SKM-1 (cell line): ENCODE measurements at regions not wholly inside any gene's neighbourhood (a gene's known extent, or its start where the extent isn't known, plus 50 kb on each side); places are given as distances from the start of the nearest gene placed in this dataset.
A peak's percentile ranks its signal among the peaks of the same experiment; 100 is the strongest.

Experiments
- DNase-seq: peaks from one replicate; lab custom pipeline; 2025; ENCODE audit not compliant: unreplicated experiment; lab: John Stamatoyannopoulos, UW

DNA sequence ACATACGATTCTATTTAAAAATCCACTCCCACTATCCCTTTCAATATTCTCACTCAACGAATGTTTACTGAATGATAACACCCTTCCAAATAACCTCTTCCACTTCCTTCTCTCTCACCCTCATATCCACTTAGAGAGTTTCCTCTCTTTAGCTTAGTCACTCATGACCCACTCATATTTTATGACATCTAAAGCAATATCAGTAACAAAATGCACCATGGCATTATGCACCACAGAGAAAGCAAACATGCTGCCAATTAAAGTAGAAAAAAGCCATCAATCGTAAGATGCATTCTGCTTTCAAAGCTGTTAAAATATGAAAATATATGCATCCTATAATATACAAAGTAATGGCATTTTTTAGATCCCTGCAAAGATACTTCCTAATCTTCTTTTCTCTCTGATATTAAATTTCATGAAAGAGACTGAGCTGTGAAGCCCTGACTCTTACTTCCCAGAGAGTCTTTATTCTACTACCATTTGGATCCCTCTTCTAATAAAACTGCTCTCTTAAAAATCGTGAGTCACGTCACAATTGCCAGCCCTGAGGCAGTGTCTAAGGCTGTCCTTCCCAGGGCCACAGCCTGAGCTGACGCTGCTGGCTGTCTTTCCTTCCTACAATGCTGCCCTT lies 283.0 kb upstream of the KLF6 start:
- DNase-seq: no peak

GRCh38 chr10:4067531-4067930 lies 282.5 kb upstream of the KLF6 start:
- DNase-seq: no peak

DNA sequence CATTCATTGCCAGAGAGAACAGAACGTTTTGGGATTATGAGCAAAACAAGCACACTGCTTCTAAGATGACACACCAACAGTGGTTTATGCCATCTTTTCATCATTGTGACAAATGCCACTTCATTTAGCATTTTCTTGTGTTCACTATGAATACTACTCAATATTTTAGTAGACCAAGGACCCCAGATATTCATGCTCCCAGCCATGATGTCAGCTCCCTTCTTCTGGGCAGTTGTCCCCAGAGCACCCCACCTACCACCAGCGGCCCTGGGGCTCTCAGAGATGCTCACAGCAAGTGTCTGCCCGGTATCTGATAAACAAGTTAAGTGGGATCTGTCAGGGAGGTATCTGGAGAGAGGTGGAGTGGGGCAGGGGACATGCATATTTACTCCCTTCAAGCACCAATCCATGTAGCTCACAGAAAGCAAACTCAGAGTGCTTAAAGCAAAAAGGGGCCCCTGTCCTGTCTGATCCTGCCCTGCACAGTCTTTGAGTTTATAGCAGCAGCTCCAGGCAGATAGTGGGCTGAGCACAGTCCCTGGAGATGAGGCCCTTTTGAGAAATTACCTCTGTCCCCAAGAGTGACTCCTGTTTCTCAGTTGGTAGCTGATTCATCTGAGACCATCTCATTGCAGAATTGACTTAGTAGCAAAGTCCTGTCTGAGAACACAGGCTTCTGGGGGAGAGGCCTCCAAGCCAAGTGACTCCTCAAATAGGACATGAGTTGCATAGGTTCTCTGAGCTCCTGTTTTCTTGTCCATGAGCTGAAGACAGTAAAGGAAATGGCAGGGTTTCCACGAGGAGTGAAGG lies 281.8 kb upstream of the KLF6 start:
- no peak for DNase-seq

DNA sequence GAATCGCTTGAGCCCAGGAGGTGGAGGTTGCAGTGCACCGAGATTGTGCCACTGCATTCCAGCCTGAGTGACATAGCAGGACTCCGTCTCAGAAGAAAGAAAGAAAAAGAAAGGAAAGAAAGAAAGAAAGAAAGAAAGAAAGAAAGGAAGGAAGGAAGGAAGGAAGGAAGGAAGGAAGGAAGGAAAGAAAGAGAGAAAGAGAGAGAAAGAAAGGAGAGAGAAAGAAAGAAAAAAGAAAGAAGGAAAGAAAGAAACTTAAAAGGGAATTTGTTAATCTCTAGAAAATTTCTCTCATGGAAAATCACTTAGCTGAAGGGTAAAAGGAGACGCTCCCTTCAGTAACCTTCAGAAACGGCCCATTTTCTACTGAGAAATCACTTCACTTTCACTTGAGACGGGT lies 279.5 kb upstream of the KLF6 start:
- DNase-seq: no peak

GRCh38 chr10:4063717-4064116 lies 278.7 kb upstream of the KLF6 start:
- DNase-seq: no peak

GRCh38 chr10:4062751-4063150 lies 277.7 kb upstream of the KLF6 start:
- DNase-seq: no peak

DNA sequence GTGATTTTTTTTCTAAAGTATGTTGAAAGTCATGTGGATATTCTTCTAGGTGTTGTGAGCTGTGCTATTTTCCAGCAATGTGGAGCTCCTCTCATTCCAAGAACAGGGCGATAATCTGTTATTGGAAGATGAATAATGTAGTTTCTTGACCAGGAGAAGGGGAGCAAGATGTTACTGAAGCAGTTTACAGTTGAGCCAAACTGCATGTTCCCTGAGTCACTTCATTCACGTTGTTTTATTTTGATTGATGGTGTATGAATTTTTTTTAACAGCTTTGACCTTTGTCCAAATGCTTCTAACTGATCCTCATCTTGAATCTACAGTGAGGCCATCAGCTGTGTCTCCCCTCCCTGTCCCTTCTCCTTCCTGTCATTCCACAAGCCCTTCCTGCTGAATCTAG lies 277.1 kb upstream of the KLF6 start:
- DNase-seq: no peak

- DNase-seq: no peak
Measured at GRCh38 chr10:4061441-4061951, 276.5 kb upstream of the KLF6 start.

DNA sequence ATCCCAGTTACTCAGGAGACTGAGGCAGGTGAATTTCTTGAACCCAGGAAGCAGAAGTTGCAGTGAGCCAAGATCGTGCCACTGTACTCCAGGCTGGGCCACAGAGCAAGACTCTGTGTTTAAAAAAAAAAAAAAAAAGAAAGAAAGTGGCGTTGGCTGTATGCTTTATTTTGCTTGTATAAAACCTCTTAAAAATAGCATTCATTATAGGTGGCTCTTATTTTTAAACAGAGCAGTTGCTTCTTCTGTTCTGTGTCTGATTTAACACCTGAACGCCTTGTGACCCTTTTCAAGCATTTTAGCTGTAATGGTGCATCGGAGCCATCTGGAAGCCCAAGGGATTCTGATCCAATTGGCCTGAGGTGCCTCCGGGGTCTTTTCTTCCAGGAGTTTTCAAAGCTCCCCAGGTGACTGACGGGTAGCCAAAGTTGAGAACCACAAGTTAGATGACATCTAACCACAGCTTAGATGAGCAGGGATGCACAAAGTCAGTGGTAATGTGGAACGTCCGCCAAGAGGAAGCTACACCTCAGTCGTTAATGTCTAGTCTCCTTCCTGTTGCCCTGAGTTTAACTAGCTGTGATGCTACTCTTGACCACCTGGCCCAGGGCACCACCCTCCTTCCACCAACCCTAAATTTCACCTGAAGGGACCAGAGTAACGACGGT lies 274.6 kb upstream of the KLF6 start:
- no peak for DNase-seq

DNA sequence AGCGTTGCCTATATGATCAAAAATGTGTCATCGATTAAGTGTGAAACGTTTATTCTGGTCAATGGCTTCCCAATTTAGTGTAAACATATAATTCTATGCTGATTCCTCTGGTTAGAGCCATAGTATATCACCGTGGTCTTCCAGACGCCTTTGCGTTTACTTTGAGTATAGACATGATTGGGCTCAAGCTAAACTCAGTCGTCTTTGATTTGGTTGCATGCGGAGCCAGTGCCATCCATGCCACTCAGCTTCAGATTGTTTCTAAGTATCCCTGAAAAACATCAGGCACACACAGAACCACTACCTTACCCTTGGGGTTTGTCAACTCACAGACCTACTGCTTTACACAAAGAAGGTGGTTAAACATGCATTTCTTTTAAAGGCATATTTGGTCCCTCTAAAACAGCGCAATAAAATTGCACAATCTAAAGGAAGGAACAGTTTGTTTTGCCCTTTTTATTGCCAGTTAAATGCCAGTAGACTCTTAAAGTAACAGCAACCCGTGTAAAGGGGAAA lies 273.6 kb upstream of the KLF6 start:
- no peak for DNase-seq

DNA sequence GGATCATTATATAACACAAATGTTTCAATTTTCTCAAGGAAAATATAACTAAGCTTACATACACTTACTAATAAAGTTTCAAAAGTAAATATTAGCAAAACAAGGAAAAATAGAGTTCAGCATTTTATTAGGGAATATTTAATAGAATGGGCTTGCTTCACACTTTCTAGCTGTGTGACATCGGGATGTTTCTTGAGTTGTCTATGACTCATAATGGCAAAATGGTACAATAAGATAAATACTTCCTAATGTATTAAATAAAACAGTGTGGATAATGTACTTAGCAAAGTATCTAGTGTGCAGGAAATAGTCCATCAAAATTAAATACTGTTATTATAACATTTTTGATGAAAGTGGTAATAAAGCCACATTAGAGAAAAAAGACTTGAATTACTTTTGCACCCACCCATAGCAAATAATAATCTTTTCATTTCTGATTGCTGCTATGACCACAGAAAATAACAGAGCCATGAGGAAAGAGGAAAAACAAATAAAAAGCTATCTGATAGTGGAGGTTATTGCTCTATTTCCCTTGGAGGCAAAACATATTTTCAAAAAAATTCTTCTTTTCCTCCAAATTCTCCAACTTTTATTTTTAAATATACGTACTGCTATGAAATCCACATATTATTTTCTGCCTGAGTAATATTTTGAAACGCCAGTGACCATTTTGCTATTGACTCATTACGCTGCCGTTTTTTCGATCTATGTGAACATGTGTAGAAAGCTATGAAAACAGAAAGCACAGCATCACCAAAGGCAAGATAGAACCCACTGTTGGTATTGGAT lies 272.9 kb upstream of the KLF6 start:
- no peak for DNase-seq

GRCh38 chr10:4057021-4057420 lies 272.0 kb upstream of the KLF6 start:
- DNase-seq: no peak

DNA sequence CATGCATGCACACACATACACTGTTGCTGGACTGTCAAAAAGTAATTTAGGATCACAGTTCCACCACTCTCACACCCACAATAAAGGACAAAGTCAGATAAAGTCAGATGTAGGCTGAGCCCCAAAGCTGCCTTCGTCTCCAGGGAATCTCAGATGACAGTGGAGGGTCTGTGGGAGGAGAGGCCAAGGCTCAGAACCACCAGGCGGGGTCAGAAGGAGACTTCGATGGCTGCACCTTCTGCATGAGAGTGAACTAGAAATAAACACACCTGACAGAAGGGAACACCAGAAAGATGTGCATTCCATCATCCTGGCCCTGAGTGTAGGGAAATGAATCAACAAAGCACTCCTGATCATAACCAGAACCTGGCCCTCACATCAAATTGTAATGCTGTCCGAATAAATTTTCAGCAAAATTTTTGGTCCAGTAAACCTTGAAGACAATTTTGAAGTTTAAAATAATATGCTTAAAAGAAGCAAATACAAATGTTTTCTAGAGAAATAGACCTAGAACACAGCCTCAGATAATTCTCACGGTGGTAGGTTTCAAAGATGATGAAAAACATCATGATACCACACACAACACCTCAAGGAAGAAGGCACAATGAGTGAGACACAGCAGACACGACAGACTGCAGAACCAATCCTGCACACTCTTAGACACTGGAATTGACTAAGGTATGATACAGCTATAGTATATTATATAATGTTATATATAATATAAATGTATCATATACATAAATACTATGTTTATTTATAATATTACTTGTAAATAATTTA lies 269.8 kb upstream of the KLF6 start:
- DNase-seq: no peak

DNA sequence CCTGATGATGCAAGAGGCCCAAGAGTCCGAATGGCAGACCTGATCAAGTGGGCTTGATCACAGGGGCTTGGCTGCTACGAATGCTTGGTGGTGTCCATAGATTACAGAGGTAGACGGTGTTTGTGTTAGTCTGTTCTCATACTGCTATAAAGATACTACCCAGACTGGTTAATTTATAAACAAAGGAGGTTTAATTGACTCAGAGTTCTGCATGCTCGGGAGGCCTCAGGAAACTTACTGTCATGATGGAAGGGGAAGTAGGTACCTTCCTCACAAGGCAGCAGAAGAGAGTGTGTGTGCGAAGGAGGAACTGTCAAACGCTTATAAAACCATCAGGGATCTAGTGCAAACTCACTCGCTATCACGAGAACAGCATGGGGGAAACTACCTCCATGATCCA lies 268.9 kb upstream of the KLF6 start:
- peak; percentile 4 for DNase-seq

DNA sequence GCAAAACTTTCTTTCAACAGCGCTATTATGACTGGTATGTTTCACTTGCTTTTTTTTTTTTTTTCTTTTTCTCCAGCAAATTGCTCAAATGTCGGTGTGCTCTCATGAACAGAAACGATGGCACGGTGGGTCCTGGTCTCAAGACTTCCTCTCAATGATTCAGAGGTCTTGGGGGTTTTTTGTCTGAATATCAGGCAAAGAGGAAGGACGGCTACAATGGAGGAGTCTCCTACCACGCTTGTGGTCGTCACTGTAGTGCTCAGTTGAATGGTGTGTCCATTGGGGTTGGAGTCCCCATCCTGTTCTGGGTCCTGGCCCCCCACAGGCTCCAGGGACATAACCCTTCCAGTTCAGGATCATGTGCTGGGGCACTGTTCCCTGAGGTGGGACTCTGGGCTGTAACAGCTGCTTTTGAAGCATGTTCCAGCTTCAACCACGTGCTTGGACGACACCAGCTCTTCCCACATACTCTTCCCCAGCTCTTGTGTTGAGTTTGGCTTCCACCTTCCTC lies 266.7 kb upstream of the KLF6 start:
- no peak for DNase-seq

DNA sequence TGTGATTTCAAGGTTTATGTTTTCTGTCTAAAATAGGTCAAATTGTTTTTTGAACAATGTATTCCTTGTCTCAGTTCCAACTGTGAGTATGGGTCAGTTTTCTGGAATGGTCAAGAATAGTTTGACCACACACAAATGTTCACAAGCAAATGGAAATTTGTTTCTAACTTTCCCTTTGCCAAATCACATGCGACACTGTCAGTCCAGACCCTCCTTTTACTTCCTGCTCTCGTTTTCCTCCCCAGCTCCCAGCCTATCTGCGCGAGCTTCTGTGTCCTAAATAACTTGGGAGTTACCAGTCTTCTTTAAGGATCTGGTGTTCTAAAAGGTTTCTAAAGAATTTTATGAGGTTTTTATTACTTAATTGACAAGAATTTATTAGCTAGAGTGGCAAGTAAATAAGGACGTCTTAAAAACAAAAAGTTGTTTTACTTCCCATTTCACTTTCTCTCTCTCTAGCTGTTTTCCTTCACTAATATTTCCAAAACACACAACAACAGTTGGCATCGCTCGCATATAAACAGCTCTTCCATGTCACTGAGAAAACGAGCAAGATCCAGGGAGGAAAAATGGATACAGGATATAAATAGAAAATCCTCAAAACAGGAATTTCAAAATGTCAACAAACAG lies 266.1 kb upstream of the KLF6 start:
- no peak for DNase-seq

DNA sequence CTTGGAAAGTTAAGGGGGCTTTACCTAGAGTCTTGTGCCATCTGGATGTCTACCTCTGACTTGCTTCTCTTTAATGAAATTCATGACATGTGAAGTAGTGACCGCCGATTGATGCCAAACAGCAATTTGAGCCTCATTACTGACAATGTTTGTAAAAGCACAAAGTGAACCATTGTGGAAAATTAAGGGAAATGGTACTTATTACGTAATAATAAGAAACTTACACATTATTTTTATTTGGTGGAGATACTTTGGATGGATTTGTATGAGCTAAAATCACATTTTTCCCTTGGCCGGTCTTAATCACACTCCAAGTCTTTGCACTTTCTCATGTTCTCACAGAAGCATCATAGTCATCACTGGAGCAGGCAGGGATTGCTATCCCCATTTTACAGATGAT lies 265.1 kb upstream of the KLF6 start:
- DNase-seq: no peak

DNA sequence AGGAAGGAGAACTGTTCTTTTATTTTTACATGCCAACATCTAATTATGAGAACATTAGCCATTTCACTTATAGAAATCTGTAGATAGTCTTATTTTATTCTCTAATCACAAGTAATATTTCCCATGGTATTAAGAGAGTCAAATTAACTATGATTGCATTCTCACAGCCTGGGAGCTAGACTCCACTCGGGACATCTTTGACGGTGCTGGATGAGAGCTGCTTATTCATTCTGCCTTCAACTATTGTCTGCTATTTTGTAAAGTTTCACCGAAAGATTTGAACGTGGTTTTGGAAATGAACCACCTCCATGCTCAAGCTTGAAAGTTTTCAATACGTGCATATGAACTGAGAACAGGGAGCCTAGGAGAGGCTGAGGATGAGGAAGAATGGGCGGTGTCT lies 264.3 kb upstream of the KLF6 start:
- DNase-seq: no peak

- no peak for DNase-seq
Measured at GRCh38 chr10:4048236-4048864, 263.3 kb upstream of the KLF6 start.
